Body of pancreas (tissue), 4 donors: ENCODE measurements at regions not wholly inside any gene's neighbourhood (a gene's known extent, or its start where the extent isn't known, plus 50 kb on each side); places are given as distances from the start of the nearest gene placed in this dataset.

Source experiments
- ATAC-seq: fragments of 150-250 bp; one replicate; pipeline ENCODE4 v1.9.1; 2016
- DNase-seq, 4 donors: peaks; one replicate each; pipeline ENCODE4 v3.0.0-alpha.2; 2019
- H3K27ac ChIP-seq, 4 donors: fragments of 200-600 bp; sonication (generic); 1 replicate in 3 of 4; 2 replicates in 1 of 4; pipeline versions ENCODE4 v1.5.1 to v1.6.1; 2016 to 2019; ENCODE audit warnings: mild to moderate bottlenecking in 1 of 4, mixed read lengths in 1 of 4, moderate library complexity in 1 of 4
- H3K27me3 ChIP-seq, 2 donors: fragments of 200-600 bp; sonication (generic); one replicate each; pipeline ENCODE4 v1.6.0; 2016; ENCODE audit warnings: mild to moderate bottlenecking in 1 of 2
- H3K36me3 ChIP-seq, 2 donors: fragments of 200-600 bp; sonication (generic); replicated peaks in 1 of 2; 2 replicates each; pipeline ENCODE4 v1.5.1; 2016; ENCODE audit warnings: low read depth in 2 of 2; ENCODE audit not compliant: insufficient read depth in 1 of 2
- H3K4me1 ChIP-seq: fragments of 200-600 bp; sonication (generic); one replicate; pipeline ENCODE4 v1.6.0; 2016
- H3K4me3 ChIP-seq, 2 donors: fragments of 200-600 bp; sonication (generic); 1 replicate in 1 of 2; 2 replicates in 1 of 2; pipeline ENCODE4 v1.5.1; 2016 to 2019
- H3K9me3 ChIP-seq, 3 donors: fragments of 200-600 bp; sonication (generic); 1 replicate in 2 of 3; 2 replicates in 1 of 3; pipeline ENCODE4 v1.5.1; 2016
- POLR2A ChIP-seq, 3 donors: fragments of 450-650 bp; IDR thresholded peaks; one replicate each; pipeline ENCODE4 v1.6.1; 2016; ENCODE audit warnings: antibody characterized with exemption in 3 of 3, mild to moderate bottlenecking in 2 of 3
- WGBS, 2 donors: methylation state at CpG; one replicate each; pipeline ENCODE4 v1.1.5; 2017; 5-methylcytosine and 5-hydroxymethylcytosine counted together
- intact Hi-C: fragments of 100-400 bp; cut with DNase I; formaldehyde crosslinking; loops from one replicate; pipeline ENCODE4 v1.15.1; 2023
- TF ChIP-seq, protein P1 (sequence below), 7 experiments: fragments of 450-650 bp in 4 of 7; fragments of 200-600 bp in 3 of 7; sonication (generic) in 3 of 7; IDR thresholded peaks; one replicate each; pipeline ENCODE4 v1.5.1; 2016 to 2019; ENCODE audit warnings: antibody characterized with exemption in 7 of 7

DNA sequence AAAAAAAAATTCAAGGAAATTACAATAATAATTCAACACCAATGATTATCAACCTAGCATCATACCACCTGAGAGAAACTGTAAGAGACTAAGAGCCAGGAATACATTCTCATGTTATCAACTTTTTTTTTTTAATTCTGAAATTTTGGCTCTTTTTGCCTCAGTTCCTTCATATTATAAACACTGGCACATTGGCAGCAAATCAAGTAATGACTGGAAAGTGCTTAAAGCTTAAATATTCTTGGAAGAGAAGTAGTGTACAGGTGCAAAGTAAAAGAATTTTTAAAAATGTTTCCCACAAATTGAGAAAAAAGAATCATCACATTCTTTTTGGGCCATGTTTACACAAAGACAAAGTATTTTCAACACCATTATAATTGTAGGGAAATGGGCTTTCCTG, 296.9 kb upstream of the SOX5 start:
- intact Hi-C loops: no loop called here

DNA sequence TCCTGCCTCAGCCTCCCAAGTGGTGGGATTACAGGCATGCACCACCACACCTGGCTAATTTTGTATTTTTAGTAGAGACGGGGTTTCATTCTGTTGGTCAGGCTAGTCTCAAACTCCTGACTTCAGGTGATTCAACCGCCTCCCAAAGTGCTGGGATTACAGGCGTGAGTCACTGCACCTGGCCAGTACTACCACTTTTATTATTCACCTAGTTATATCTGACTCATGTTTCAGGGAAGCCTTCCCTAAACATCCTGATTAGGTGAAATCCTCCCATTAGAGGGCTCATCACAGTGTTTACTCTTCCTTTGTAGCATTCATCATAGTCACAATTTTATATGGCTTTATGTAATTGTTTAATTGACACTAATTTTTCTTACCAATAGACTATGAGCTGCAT, 295.3 kb upstream of the SOX5 start:
- Histone ChIP-seq H3K27ac (no peak overlapping the region), H3K4me3 (no peak overlapping the region), H3K4me1 (no peaks in the 10 kb centered on the region), H3K9me3 (no peaks in the 10 kb centered on the region), H3K36me3 (no peaks in the 10 kb centered on the region), H3K27me3 (no peaks in the 10 kb centered on the region)
- ATAC-seq (no peak), DNase-seq (no peak)
- intact Hi-C loops: no loop called here
- WGBS, 2 donors: 74 to 76% methylated on average over 3 of the region's 3 CpGs
- no peak for TF ChIP-seq POLR2A (IDR thresholded peaks at IDR 0.05)
- TF ChIP-seq, protein P1, sequence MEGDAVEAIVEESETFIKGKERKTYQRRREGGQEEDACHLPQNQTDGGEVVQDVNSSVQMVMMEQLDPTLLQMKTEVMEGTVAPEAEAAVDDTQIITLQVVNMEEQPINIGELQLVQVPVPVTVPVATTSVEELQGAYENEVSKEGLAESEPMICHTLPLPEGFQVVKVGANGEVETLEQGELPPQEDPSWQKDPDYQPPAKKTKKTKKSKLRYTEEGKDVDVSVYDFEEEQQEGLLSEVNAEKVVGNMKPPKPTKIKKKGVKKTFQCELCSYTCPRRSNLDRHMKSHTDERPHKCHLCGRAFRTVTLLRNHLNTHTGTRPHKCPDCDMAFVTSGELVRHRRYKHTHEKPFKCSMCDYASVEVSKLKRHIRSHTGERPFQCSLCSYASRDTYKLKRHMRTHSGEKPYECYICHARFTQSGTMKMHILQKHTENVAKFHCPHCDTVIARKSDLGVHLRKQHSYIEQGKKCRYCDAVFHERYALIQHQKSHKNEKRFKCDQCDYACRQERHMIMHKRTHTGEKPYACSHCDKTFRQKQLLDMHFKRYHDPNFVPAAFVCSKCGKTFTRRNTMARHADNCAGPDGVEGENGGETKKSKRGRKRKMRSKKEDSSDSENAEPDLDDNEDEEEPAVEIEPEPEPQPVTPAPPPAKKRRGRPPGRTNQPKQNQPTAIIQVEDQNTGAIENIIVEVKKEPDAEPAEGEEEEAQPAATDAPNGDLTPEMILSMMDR (IDR thresholded peaks at IDR 0.05): no peak

More for the DNA sequence above, 296.9 kb upstream of the SOX5 start:
- no peak overlapping the region for H3K4me3 ChIP-seq
- no peak overlapping the region for H3K27ac ChIP-seq
- no peaks in the 10 kb centered on the region for H3K9me3 ChIP-seq
- H3K36me3 ChIP-seq: no peaks in the 10 kb centered on the region
- H3K4me1 ChIP-seq: no peaks in the 10 kb centered on the region
- no peak for ATAC-seq
- no peak for DNase-seq
- no peaks in the 10 kb centered on the region for H3K27me3 ChIP-seq
- no peak for TF ChIP-seq POLR2A (IDR thresholded peaks at IDR 0.05)
- TF ChIP-seq, protein P1 (IDR thresholded peaks at IDR 0.05): no peak

DNA sequence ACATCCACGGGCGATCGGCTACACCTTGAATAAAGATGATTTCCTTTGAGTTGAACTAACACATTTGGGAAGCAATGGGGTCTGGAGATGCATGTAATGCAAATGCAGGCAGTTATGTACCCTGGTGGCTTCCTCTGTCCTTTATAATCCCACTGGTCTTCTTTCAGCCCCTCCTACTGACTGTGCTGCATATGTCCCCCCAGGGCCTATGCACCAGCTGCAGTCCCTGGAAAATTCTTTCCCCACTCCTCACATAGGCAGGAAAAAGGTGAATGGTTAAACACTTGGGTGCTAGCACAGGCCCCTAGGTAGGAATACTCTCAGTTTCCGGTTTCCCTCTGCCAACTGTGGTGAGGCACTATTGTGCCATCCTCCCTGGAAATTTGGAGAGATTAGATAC, 294.8 kb upstream of the SOX5 start:
- Histone ChIP-seq H3K4me1 (no peaks in the 10 kb centered on the region), H3K27ac (no peak overlapping the region), H3K36me3 (no peaks in the 10 kb centered on the region), H3K27me3 (no peaks in the 10 kb centered on the region), H3K4me3 (no peak overlapping the region), H3K9me3 (no peaks in the 10 kb centered on the region)
- TF ChIP-seq, protein P1 (IDR thresholded peaks at IDR 0.05): no peak
- TF ChIP-seq POLR2A (IDR thresholded peaks at IDR 0.05): no peak
- intact Hi-C loops: no loop called here
- 80 to 87% methylated on average over 4 of the region's 4 CpGs for WGBS, 2 donors
- DNase-seq (no peak), ATAC-seq (no peak)

DNA sequence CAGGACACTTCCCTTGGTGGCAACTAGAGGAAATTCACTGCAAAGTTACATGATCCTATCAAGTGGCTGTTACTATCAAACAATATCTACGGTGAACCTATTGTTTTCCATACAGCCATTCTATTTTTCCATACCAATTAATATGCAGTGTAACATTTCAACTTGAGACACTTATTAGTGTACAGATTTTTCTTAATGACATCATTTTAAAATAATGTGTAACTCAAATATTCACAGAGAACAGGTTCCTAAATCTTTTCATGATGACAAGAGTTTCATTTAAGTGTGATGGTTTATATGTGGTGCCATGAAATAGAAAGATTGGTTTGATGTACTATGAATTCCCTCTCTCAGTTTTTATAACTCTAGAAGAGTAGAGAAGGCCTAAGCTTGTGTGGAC, 291.2 kb upstream of the SOX5 start:
- no peak for TF ChIP-seq POLR2A (IDR thresholded peaks at IDR 0.05)
- TF ChIP-seq, protein P1 (IDR thresholded peaks at IDR 0.05): no peak
- no peaks in the 10 kb centered on the region for H3K9me3 ChIP-seq
- 75 to 77% methylated on average over 1 of the region's 1 CpG for WGBS, 2 donors

DNA sequence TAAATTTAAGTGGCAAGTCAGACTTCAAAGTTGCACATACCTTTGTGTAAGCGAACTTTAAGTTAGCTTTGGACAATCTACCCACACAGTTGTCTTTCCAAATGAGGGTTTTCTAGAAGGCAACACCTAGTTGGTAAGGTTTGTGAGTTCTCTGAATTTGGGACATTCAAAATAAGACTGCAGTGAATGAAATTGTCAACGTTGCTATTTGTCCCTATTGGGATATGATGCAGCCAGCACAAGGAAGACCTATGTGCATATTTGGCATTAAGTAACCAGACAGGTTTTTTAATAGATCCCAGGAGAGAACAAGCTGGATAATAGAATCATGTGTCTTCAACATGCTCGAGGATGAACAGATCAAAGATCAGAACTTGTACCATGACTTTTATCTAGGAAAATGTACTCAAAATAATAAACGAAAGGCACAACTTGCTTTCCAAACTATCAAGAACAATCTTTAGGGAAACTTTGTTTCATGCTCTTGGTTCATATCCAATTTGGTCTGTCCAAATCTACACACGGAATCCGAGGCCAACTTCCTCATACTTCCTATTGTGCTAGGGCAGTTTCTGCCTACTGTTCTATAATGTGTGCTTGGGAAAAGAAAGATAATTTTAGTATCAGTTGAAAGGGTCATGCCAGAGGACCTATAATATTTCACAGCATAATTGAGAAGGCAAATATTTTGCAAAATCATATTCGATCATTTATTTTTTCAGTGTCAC, 284.2 kb upstream of the SOX5 start:
- Histone ChIP-seq H3K36me3 (no peaks in the 10 kb centered on the region), H3K27me3 (no peaks in the 10 kb centered on the region), H3K4me3 (no peak overlapping the region), H3K9me3 (no peaks in the 10 kb centered on the region), H3K4me1 (no peaks in the 10 kb centered on the region), H3K27ac (no peak overlapping the region)
- intact Hi-C loops: no loop called here
- 37 to 38% methylated on average over 7 of the region's 7 CpGs for WGBS, 2 donors
- TF ChIP-seq POLR2A (IDR thresholded peaks at IDR 0.05): no peak
- TF ChIP-seq, protein P1 (IDR thresholded peaks at IDR 0.05): no peak
- DNase-seq (no peak), ATAC-seq (no peak)

More for the DNA sequence above, 291.2 kb upstream of the SOX5 start:
- intact Hi-C loops: no loop called here
- H3K4me3 ChIP-seq: no peak overlapping the region
- no peaks in the 10 kb centered on the region for H3K27me3 ChIP-seq
- ATAC-seq (no peak), DNase-seq (no peak)
- no peaks in the 10 kb centered on the region for H3K36me3 ChIP-seq
- H3K4me1 ChIP-seq: no peaks in the 10 kb centered on the region
- no peak overlapping the region for H3K27ac ChIP-seq
